Calu3 (cell line): ENCODE measurements at regions not wholly inside any gene's neighbourhood (a gene's known extent, or its start where the extent isn't known, plus 50 kb on each side); places are given as distances from the start of the nearest gene placed in this dataset.

ENCODE experiments used
- BruUV-seq: library from RNA; stranded (reverse); fragments of 400-500 nt; replicated peaks from 2 replicates; lab custom pipeline; 2021; lab: Mats Ljungman, UMichigan
- CTCF ChIA-PET: fragments of 300-600 bp; sonication (Branson Sonifier 250); formaldehyde crosslinking; loops from one replicate; lab custom pipeline; 2022; ENCODE audit warnings: antibody characterized with exemption; lab: Charles Lee
- DNase-seq: peaks from one replicate; pipeline ENCODE4 v3.0.0; 2022
- H3K27ac Mint-ChIP-seq: one replicate; pipeline ENCODE4 v1.8.0; 2022; ENCODE audit warnings: mixed read lengths; ENCODE audit not compliant: unreplicated experiment
- H3K27me3 Mint-ChIP-seq: one replicate; pipeline ENCODE4 v1.8.0; 2022; ENCODE audit warnings: mixed read lengths; ENCODE audit not compliant: unreplicated experiment
- H3K36me3 Mint-ChIP-seq: one replicate; pipeline ENCODE4 v1.8.0; 2022; ENCODE audit warnings: mild to moderate bottlenecking, moderate library complexity, mixed read lengths; ENCODE audit not compliant: insufficient read depth, unreplicated experiment
- H3K4me1 Mint-ChIP-seq: one replicate; pipeline ENCODE4 v1.8.0; 2022; ENCODE audit warnings: mild to moderate bottlenecking, low read depth, mixed read lengths; ENCODE audit not compliant: unreplicated experiment
- H3K4me3 Mint-ChIP-seq: one replicate; pipeline ENCODE4 v1.8.0; 2022; ENCODE audit warnings: mild to moderate bottlenecking, low read depth, moderate library complexity, mixed read lengths; ENCODE audit not compliant: unreplicated experiment
- H3K9me3 Mint-ChIP-seq: one replicate; pipeline ENCODE4 v1.8.0; 2022; ENCODE audit warnings: low read depth, mixed read lengths; ENCODE audit not compliant: unreplicated experiment
- intact Hi-C: fragments of 100-400 bp; cut with micrococcal nuclease; formaldehyde crosslinking; loops from one replicate; pipeline ENCODE4 v1.10.0; 2022; ENCODE audit not compliant: unreplicated experiment
- TF ChIP-seq, protein P1 (sequence below): fragments of 200-600 bp; IDR thresholded peaks from one replicate; pipeline ENCODE4 v1.8.0; 2022; ENCODE audit warnings: antibody characterized with exemption; ENCODE audit not compliant: unreplicated experiment

DNA sequence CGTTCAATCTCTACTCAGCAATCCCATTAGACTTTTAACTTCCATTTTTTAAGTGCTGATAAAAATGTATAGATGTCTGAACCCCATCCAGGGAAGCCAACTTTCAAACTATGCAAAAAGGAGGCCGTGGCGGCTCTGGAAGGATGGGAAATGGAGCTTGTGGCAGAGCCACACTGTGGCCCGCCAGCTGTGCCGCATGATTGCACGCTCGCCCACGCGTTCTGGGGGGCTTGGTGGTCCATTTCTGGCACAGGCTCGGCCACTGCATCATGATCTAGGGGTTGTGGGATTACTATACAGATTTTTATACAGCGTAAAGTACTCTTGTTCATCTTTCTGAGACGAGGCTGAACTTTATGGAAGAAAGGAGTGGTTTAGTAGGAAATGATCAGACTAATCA is 57.6 kb downstream of the FOXL1 start:
- BruUV-seq, result no TSS peak
- Mint-ChIP-seq H3K4me3 (no peak overlapping the region), H3K36me3 (no peaks in the 10 kb centered on the region), H3K27me3 (peaks cover 12% of the 10 kb centered on the region), H3K9me3 (no peaks in the 10 kb centered on the region), H3K27ac (no peak overlapping the region), H3K4me1 (peaks cover 26% of the 10 kb centered on the region)
- intact Hi-C loops, result no loop called here
- CTCF ChIA-PET, result interaction anchor here (1.0 kb wide), 1 partner anchor 14 kb away, joined by 3 read pairs; no protein-coding TSS in a partner anchor
- no peak for DNase-seq
- TF ChIP-seq, protein P1, sequence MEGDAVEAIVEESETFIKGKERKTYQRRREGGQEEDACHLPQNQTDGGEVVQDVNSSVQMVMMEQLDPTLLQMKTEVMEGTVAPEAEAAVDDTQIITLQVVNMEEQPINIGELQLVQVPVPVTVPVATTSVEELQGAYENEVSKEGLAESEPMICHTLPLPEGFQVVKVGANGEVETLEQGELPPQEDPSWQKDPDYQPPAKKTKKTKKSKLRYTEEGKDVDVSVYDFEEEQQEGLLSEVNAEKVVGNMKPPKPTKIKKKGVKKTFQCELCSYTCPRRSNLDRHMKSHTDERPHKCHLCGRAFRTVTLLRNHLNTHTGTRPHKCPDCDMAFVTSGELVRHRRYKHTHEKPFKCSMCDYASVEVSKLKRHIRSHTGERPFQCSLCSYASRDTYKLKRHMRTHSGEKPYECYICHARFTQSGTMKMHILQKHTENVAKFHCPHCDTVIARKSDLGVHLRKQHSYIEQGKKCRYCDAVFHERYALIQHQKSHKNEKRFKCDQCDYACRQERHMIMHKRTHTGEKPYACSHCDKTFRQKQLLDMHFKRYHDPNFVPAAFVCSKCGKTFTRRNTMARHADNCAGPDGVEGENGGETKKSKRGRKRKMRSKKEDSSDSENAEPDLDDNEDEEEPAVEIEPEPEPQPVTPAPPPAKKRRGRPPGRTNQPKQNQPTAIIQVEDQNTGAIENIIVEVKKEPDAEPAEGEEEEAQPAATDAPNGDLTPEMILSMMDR, result no peak

DNA sequence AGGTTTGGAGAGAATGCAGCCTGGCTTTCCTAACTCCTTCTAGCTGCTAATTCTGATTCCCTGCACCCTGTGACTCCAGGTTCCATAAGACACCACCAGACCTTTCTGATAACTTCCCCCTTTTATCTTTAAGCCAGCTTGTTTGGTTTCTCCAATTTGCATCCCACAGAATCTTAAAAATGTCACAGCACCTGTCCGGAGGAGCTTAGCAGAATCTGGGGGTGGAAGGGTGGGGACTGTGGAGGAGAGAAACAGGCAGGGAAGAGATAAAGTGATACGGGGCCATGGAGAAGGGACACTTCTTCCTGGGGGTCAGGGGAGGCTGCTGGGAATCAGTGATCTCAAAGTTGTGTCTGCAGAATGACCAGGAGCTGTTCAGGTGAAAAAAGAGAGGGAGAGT is 59.4 kb downstream of the FOXL1 start:
- BruUV-seq, result no TSS peak
- Mint-ChIP-seq H3K36me3 (no peaks in the 10 kb centered on the region), H3K4me1 (peaks cover 9% of the 10 kb centered on the region), H3K9me3 (no peaks in the 10 kb centered on the region), H3K27ac (no peak overlapping the region), H3K4me3 (no peak overlapping the region), H3K27me3 (peaks cover 12% of the 10 kb centered on the region)
- CTCF ChIA-PET, result interaction anchor here (0.6 to 1.2 kb wide), 2 partner anchors 27 to 39 kb away, joined by 3 read pairs; no protein-coding TSS in a partner anchor
- intact Hi-C loops, result no loop called here
- DNase-seq, result no peak
- TF ChIP-seq, protein P1, result no peak

DNA sequence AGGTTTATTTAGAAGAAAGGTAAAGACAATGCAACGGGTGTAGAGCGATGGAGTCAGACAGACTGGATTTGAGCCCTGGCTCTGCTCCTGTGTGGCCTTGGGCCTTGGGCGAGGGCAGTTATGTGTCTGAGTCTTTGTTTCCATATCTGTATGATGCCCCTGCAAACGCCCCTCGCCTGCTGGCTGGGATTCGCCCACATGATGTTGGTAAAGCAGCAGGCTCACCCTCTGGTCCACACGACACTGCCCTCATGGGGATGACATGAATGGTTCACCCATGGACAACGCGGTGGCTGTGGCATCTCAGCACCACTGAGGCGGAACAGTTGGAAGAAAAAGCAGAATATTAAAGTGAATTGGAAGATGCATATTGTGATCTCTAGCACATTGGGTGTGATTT is 60.3 kb downstream of the FOXL1 start:
- no peak for DNase-seq
- Mint-ChIP-seq H3K36me3 (no peaks in the 10 kb centered on the region), H3K9me3 (no peaks in the 10 kb centered on the region), H3K27ac (no peak overlapping the region), H3K27me3 (peaks cover 12% of the 10 kb centered on the region), H3K4me3 (no peak overlapping the region), H3K4me1 (peaks cover 9% of the 10 kb centered on the region)
- TF ChIP-seq, protein P1, result no peak
- CTCF ChIA-PET, result no interaction called here
- intact Hi-C loops, result no loop called here
- BruUV-seq, result no TSS peak

DNA sequence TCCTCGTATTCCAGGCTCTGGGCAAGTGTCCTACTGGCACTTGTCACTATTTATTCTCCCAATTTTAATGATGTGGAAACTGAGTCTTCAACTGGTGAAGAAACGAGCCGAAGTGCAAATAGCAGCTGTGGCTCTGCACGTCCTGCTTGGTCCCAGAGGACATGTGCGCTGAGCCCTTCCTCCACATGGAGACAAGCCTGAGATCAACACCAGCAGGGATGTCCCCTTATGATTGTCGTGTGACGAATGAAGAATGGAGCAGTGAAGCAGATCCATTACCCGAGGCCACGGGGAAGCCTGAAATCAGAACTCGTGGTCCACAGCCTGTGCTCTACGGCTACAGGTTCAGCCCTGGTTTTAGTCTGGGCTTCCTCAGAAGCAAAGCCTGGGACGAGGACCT is 61.0 kb downstream of the FOXL1 start:
- H3K36me3 Mint-ChIP-seq, result no peaks in the 10 kb centered on the region
- TF ChIP-seq, protein P1, result no peak
- H3K4me1 Mint-ChIP-seq, result peaks cover 9% of the 10 kb centered on the region
- H3K9me3 Mint-ChIP-seq, result no peaks in the 10 kb centered on the region
- DNase-seq, result no peak
- no TSS peak for BruUV-seq
- intact Hi-C loops, result no loop called here
- CTCF ChIA-PET, result no interaction called here
- H3K27me3 Mint-ChIP-seq, result peaks cover 12% of the 10 kb centered on the region
- H3K4me3 Mint-ChIP-seq, result no peak overlapping the region
- H3K27ac Mint-ChIP-seq, result no peak overlapping the region
